HG03378 (cell line): ENCODE measurements at regions not wholly inside any gene's neighbourhood (a gene's known extent, or its start where the extent isn't known, plus 50 kb on each side); places are given as distances from the start of the nearest gene placed in this dataset.
"Not testable (repeated sequence)": the region's sequence is repeated elsewhere in the genome, so short reads cannot be mapped to it uniquely, and the experiment has no call there.

Source experiments
- ATAC-seq: cut with Tn5 transposase; IDR thresholded peaks from one replicate; pipeline ENCODE4 v1.9.1; 2021; ENCODE audit warnings: mild to moderate bottlenecking, moderate library complexity; ENCODE audit not compliant: unreplicated experiment

DNA sequence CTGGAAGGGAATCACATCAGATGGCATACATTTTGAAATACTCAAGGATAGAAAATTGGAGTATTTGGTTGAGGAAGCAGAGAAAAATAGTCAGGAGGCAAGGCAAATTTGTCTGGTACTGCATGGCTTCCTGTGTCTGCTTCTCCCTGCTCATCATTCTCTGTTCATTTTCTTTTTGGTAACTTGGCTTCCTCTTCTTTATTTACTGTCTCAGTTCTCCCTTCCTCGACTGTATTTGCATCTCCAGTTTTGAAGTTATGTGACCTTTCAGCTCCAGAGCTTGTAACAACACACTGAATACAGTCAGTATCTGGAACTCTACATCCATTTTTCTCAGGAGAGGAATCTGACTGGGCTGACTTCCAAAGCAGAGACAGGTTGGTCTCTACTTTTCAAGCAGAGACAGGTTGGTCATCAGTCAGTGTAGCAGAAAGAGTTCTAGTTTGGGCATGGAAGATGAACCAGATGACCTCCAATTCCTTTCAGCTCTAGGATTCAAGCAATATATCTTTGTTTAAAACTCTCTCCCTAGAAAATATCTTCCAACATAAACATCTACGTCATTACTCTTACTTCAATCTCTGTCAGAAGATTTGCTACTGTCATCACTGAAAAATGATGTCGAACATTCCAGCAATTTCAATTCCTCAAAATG is 571.2 kb downstream of the ADGRL2 start:
- ATAC-seq, result no peak

DNA sequence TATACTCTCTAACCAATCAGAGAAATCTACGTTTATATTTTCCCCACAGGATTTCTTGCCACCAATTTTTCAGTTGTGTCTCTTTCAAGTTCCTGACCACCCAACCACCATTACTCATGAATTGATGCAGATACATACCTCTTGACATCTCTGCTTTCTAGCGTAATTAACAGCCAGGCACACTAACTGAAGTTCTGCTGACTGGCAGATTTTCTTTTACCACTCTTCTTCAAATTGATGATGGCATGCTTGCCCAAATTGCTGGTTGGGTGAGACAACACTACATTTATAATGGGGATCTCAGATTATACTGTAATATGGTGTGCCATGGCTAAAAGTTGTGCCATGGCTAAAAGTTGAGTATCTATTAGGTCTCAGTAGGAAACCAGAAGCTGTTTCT is 566.7 kb downstream of the ADGRL2 start:
- no peak for ATAC-seq

DNA sequence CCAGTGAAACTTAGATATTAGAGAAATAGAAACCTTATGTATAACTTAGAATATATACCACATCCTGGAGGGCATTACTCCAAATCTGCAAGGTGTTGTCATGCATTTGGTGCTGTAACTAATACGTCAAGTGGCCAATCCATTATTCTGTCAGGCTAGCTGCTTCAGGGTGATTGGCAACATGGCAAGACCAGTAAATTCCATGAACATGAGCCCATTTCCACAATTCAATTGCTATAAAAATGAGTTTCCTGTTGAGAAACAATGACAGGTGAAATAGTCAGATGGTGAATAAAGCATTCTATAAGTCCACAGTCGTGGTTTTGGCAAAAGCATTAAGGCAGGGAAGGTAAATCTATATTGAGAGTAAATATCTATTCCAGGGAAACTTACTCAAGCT is 566.0 kb downstream of the ADGRL2 start:
- no peak for ATAC-seq

DNA sequence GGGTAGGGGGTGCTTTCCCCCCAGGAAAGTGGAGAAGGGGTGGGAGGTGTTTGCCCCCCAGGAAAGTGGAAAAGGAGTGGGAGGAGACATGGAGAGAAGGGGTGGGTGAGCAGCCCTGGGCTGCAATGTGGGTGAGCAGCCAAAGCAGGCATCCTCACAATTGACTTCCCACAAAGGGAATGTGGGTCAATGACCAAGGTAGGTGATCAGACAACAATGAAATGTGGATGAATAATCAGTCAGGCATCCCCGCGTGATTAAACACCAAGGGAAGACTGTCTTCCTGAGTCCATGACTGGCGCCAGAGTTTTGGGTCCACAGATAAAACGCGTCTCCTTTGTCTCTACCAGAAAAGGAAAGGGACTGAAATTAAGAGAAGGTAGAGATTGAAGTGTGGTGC is 558.8 kb downstream of the ADGRL2 start:
- ATAC-seq, result not testable (repeated sequence)

DNA sequence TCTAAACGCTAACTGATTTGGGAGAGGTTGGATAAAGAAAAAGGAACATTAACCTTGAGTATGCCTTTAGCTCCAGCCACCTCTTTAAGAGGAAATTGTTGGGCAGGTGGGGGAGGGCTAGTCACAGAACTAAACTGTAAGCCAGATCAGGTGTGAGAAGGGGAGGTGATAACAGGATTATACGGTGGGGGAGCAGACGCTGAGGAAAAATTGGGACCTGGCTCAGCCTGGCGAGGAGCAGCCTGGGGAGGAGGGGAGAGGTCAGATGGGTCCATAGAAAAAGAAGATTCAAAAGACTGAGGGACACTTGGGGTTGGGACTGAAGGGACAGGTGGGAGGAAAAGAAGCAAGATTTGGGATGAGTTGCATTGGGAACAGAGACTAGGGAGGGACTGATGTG is 558.0 kb downstream of the ADGRL2 start:
- not testable (repeated sequence) for ATAC-seq

DNA sequence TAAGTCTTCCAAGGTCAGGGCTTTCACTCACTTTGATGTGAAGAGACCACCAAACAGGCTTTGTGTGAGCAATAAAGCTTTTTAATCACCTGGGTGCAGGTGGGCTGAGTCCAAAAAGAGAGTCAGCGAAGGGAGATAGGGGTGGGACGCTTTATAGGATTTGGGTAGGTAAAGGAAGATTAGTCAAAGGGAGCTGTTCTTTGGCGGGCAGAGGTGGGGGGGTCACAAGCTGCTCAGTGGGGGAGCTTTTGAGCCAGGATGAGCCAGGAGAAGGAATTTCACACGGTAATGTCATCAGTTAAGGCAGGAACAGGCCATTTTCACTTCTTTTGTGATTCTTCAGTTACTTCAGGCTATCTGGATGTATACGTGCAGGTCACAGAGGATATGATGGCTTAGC is 553.8 kb downstream of the ADGRL2 start:
- not testable (repeated sequence) for ATAC-seq

DNA sequence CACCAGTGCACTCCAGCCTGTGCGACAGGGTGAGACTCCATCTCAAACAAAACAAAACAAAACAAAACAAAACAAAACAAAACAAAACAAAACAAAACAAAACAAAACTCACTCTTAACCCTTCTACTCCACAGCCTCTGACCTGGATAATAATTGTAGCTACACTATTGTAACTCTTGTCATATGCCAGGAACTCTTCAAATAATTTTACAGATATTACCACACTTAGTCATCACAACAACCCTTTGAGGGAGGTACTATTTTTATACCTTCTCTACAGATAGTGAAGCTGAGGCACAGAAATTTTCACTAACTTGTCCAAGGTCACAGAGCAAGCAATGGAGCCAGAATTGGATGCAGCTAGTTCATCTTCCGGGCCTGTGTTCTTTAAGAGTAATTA is 547.8 kb downstream of the ADGRL2 start:
- ATAC-seq, result no peak

DNA sequence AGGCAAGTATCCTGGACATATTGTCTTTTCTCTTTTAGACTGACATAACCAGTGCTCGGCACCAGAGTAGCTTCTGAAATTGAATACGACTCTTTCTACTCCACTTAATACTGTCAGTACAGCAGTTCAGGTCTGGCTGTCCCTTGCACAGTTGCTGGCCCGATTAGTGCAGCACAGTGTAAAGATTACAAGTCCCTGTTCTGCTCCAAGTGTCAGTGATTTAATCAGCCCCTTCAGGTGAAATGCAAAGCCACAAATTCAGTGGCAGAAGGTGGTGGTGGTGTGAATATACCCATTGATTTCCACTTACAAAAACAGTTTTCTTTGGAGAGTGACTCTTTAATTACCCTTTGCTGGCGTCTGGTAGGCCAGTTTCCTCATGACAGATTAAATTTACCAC is 545.4 kb downstream of the ADGRL2 start:
- ATAC-seq, result no peak

DNA sequence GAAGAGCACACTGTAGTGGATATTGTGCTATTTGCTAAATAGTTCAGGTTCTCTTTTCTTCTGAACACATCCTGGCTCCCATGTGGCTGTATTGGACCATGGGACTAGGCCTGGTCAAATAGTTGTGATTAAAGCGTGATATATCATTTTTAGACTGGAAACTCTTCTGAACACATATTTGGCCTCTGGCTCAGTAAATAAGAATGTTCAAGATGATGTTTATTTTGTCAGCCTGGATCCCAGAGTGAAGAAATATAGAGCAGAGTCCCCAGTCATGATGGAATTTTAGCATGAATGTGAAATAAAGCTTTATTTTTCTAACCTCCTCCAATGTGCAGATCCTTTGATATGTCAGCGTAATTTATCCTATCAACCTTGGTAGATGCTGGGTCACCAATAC is 542.6 kb downstream of the ADGRL2 start:
- ATAC-seq, result no peak

DNA sequence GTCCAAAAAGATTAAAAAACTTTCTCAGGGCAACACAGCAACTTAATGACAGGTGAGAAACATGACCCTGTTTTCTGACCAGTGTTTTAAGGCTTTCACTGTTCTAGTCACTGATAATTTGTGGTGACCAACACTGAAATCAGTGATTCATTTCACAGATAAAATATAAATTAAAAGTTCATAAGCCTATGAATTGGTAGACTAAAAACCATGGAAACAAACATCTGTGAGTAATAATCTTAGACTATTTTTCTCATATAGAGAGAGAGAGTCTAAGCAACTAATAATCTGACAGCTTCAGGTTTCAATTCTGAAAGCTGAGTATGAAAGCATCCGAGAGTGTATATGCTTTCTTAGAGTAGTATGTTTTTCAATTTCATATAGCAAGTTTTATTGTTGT is 536.9 kb downstream of the ADGRL2 start:
- no peak for ATAC-seq

DNA sequence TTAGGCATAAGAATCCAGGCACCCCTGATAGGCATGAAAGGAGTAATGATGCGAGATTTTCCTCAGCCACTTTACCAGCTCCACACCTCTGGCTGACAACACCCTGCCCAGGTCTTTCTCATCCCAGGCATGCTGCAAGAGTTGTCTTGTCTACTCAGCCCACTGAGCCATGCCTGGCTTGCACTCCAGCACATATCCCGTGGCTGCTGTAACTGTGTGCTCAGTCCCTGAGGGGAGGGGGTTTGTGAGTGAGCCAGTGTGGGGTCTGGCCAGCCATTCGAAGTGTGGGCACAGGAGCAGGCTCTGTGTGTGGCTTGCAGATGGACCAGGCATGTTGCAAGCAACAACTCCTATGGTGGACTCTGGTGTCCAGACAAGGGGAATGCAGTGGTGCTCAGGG is 529.6 kb downstream of the ADGRL2 start:
- no peak for ATAC-seq

DNA sequence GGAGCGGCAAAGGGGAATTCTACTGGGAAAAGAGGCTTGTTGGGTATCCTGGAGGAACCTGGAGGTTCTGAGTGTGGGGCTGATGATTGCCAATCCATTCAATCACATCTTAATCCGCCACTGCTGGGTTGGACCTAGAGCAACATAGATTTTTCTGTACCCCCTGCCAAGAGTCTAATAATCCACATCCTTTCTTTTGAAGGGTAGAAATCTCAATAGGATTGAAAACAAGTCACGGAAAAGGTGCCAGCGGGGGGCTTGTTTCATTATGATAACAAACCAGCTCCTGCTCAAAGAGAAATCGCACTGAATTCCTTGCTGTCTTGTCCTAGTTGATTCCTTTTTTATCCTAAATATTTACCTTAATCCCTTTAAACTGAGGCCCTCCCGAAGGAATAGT is 528.5 kb downstream of the ADGRL2 start:
- ATAC-seq, result no peak

DNA sequence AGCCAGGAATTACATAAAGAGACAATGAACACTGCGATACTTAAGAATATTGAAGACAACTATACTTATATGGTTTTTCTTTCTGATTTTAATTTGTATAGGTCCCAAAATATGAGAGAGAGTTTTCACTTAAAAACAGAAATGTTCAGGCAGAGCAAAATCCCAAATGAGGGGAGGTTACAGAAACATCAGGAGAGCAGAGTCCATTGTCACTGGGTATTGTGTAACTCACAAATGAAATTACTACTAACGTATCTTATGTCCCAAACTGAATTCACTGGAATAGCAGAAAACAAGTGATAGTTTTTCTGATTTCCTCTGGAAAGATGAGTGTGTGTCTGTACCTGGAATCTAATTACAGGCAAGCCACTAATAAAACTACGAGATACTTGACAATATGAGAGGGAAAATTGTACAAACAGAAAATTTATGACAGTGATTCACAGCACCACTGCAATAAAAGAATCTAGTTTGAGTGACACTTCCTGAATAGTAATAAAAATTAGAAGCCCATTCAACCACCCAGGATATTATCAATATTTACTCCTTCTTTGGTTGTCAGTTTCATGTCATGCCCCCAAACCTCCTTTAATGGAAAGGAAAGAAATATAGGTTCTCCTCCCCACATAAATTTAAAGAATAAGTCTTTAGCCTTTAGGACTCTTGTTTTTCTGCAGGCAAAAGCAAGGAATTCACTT is 522.6 kb downstream of the ADGRL2 start:
- ATAC-seq, result no peak

DNA sequence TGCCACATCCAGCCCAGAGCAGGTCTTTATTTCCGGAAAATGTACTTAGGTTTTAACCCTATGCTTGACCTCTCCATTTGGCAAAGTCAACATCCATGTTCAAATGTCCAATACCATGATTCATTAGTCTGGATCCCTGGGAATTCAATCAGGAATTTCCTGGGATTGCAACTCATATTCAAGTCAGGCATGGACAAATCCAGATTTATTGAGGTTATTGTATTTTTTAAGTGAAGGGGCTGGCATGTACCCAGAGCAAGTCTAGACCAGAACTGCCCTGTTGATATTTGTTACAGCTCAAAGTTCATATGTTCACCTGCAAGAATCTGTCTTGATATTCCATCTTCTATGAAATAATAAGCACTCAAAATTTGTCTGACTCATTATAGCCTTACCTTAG is 521.1 kb downstream of the ADGRL2 start:
- ATAC-seq, result no peak

DNA sequence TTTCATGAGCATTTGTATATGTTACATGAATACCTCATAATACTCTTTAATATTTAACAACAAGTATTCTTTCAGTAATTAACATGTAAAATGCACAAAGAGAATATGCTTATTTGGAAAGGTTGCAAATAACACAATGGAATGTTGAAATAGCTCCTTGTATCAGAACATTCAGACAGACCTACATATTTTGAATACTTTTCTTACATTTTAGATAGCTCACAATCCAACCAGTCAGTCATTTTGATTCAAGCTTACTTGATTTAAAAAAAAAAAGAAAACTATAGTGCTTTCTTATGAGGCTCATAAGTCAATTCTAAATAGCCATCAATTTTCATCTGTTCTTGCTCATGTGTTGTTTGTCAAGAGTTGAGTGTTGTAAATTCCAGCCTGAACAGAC is 518.8 kb downstream of the ADGRL2 start:
- no peak for ATAC-seq

DNA sequence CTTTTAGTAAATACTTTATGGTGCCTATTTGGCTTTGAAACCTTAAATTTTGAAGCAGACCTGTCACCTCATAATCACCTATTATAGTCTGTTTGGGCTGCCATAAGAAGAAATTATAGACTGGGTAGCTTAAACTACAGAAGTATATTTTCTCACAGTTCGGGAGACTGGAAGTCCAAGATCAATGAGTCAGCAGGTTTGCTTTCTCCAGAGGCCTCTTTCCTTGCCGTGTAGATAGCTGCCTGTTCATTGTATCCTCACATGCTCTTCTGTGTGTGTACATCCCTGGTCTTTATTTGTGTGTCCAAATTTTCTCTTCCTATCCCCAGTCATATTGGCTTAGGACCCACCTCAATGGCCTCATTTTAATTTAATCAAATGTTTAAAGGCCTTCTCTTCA is 518.2 kb downstream of the ADGRL2 start:
- no peak for ATAC-seq

DNA sequence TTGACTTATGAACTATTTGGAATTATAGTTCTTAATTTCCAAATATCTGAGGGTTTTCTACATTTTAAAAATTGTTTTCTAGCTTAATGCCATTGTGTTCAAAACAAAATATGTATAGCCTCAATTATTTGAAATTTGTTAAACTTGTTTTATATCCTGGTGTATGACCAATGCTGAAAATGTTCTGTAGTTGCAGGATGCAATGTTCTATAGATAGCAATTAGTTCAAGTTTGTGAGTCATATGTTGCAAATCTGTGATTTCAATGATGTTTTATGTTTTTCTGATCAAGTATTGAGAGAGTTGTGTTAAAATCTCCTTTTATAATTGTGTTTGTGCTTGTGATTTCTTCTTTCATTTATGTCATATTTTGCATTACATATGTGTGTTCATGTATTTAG is 517.5 kb downstream of the ADGRL2 start:
- no peak for ATAC-seq

DNA sequence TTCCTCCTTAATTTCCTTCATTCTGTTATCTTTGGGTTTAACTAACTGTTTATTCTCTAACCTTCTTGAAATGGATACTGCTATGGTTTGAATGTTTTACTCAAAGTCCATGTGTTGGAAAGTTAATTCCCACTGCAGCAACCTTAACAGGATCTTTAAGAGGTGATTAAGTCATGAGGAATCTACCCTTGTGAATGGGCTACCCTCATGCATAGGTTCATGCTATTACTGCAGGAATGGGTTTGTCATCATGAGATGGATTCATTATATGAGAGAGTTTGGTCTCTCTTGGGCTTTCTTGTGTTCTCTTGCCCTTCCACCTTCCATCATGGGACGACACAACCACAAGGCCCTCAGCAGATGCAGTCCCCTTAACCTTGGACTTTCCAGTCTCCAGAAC is 516.9 kb downstream of the ADGRL2 start:
- ATAC-seq, result no peak

DNA sequence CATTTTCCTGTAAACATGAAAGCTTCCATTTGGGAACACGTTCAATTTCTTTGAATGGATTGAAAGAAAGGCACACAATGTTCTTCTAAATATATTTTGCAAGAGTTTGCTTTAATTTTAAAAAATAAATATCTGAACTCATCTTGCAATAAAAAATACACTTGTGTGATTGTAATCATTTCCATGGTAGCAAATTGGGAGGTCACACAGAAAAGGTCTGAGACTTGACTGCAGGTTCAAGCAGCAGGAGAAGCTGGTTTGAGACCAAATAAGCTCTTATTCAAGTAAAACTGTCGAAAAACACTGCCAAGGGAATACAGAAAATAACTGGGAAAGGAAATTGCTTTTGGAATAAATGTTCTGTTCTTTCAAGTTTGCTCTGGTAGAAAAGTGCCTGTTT is 498.9 kb downstream of the ADGRL2 start:
- ATAC-seq, result no peak

DNA sequence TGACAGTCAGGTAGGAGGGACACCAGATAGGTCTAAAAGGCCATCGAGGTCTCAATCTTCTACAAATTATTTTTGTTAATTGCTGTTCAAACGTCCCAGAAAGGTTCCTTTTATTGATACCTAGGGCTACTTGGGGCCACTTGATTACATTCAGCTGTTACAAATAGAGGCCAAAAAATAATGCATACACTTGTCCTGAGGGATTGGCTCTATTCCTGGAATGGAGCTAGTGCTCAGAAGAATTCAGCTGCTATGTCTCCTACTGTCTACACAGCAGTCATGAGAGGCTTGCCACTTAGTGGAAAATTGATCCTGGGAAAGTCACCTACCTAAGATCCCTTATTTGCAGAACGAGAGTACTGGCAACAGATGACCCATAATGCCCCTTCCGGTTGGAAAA is 498.3 kb downstream of the ADGRL2 start:
- ATAC-seq, result no peak

DNA sequence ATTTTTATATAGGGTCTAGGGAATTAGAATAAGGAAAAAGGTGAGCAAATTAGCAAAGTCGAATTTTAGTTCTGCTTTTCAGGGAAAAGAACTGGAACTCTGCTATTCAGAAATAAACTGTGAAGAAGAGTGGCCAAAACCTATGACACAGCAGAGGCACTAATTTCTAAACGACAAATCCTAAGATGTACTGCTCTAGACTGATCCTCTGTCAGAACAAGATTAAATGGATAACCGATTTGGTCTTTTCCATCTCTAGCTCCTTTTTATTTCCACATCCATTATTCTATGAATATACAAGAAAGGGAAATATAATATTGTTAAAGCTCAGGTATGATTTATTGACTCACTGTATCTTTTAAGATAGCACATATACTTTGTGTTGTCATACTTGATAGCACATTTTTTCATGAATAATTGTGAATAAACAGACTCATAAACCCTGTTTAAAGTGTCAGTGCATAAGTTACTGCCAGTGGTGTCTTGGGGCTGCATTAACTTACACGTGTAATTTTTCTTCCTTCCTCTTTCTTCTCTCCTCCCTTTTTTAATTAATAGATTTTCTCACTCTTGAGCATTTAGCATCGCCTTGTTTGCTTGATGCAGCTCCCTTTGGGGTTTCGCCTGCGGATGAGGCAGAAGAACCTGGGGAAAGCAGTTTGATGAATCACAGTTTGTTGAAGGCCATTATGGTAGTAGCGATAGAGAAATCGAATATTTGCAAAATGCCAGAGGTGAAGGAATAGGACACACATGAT is 496.6 kb downstream of the ADGRL2 start:
- no peak for ATAC-seq

DNA sequence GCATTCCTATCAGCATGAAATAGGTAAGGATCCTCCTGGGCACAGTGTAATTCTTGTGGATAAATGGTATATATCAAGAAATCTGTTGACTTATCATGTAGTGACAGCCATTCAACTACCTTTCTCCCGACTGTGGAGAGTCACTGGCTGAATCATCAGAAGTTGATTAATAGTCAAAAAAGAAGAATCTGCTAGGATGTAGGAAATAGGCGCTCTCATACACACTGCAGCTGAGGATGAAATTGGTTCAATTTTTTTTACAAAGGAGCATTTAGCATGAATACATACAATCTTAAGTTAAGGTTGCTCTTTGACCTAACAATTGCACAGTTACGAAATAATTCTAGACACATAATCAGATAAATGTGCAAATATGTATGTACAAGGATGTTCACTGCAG is 486.8 kb downstream of the ADGRL2 start:
- ATAC-seq, result no peak
